T-helper 1 cell treated with Interleukin-12 subunit alpha and Interleukin-12 subunit beta and Interleukin-4 antibody, amounts not matched to agents 30 ng/mL and 1 ng/mL, for 36 hours (primary cell): ENCODE measurements at regions not wholly inside any gene's neighbourhood (a gene's known extent, or its start where the extent isn't known, plus 50 kb on each side); places are given as distances from the start of the nearest gene placed in this dataset.
"Not testable (repeated sequence)": the region's sequence is repeated elsewhere in the genome, so short reads cannot be mapped to it uniquely, and the experiment has no call there.

Source experiments
- intact Hi-C: fragments of 100-400 bp; cut with micrococcal nuclease; formaldehyde crosslinking; loops from one replicate; pipeline ENCODE4 v1.15.1; 2024

DNA sequence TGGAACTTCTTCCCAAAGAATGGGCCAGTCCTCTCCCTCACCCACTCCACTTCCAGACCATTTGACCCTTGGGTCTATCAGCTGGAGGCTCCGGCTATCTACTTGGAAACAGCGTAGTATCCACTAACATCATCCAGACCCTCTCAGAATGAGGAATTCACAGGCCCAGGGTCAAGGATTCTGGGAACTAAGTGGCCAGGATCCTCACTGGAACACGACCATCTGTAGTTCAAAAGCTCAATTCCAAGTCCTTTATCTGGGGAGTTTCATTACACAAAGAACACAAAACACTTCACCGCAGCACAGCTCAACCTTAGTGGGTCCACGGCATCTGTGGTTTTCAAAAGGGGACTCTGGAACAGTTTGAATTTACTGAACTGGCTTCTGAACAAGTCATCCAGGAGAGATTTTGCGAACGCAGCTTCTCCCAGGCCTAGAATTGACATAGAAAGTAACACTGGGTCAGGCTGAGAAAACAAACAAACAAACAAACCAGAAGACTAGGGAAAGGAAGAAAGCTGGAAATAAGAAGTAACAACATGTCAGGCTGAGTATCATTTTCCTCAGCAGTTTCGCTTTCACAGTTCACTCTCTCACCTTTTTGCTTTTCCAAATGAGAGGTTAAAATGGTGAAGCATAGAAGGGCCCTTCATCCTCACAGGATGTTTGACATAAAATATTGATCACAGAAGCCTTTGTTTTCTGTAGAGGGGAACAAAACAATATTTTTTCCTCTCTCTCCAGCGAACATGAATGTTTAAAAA is 57.6 kb upstream of the USP6NL start:
- intact Hi-C loops = no loop called here

- intact Hi-C loops = no loop called here
These were observed 56.3 kb upstream of the USP6NL start for GRCh38 chr10:11667756-11668155.

GRCh38 chr10:11663763-11664555 is 52.5 kb upstream of the USP6NL start:
- intact Hi-C loops = no loop called here

DNA sequence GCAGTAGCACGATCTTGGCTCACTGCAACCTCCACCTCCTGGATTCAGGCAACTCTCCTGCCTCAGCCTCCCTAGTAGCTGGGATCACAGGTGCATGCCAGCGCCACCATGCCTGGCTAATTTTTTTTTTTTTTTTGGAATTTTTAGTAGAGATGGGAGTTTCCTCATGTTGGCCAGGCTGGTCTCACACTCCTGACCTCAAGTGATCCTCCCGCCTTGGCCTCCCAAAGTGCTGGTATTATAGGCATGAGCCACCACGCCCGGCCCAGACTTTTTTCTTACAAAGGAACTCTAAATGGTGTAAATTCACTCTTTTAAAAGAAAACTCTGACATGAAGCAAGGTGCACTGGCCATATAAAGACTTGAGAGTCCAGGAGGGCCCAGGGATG is 51.7 kb upstream of the USP6NL start:
- intact Hi-C loops = not testable (repeated sequence)

- intact Hi-C loops = no loop called here
These were observed 50.0 kb upstream of the USP6NL start for GRCh38 chr10:11661441-11661840.
